ENCODE measurements at regions not wholly inside any gene's neighbourhood (a gene's known extent, or its start where the extent isn't known, plus 50 kb on each side); places are given as distances from the start of the nearest gene placed in this dataset.

DNA sequence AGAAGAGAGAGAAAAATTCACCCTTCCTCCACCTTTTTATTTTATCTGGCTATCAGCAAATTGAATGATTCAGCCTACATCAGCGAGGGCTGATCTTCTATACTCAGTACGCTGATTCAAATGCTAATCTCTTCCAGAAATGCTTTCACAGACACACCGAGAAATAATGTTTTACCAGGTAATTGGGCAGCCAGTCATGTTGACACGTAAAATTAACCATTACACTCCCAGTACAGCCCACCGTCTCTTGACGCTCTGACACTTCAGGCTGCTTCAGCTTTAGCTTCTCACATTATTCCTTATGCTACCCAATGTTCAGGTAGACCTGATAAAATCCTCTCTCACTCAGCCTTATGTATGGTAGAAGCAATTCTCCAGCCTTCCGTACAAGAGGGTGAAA is 835.2 kb upstream of the PCDH10 start:
- TF ChIP-seq CTCF (IDR thresholded peaks at IDR 0.05), result no peak
- TF ChIP-seq POLR2A (IDR thresholded peaks at IDR 0.05), result no peak
- TF ChIP-seq POLR2AphosphoS5 (IDR thresholded peaks at IDR 0.05), result no peak

All from prostate gland (tissue), 2 donors.